IMR-90 (cell line): ENCODE measurements at regions not wholly inside any gene's neighbourhood (a gene's known extent, or its start where the extent isn't known, plus 50 kb on each side); places are given as distances from the start of the nearest gene placed in this dataset.

Experiments used
- ATAC-seq: fragments of 200-7000 bp; cut with Tn5 transposase; 2 replicates; pipeline ENCODE4 v1.9.1; 2020; ENCODE audit warnings: low read depth, mild to moderate bottlenecking, moderate library complexity
- BruUV-seq: library from RNA; stranded (reverse); fragments of 400-500 nt; replicated peaks from 2 replicates; lab custom pipeline; 2021; lab: Mats Ljungman, UMichigan
- CTCF ChIA-PET: fragments of 300-600 bp; formaldehyde crosslinking; extraction: SDS; loops from one replicate; lab custom pipeline; 2021; ENCODE audit warnings: antibody characterized with exemption; lab: Yijun Ruan, JAX
- POLR2A ChIA-PET: fragments of 300-600 bp; sonication (Branson Sonifier 250); formaldehyde crosslinking; loops from one replicate; lab custom pipeline; 2022; ENCODE audit warnings: antibody characterized with exemption; ENCODE audit not compliant: unreplicated experiment; lab: Charles Lee
- DNase-seq: peaks from one replicate; pipeline ENCODE4 v3.0.0; 2013
- H2AFZ ChIP-seq: replicated peaks from 2 replicates; pipeline ENCODE3; 2013; ENCODE audit warnings: low read length, mild to moderate bottlenecking; ENCODE audit not compliant: poor library complexity
- H2AK5ac ChIP-seq: 2 replicates; pipeline ENCODE4 v1.6.1; 2013; ENCODE audit warnings: low read depth, low read length, inconsistent platforms
- H2AK9ac ChIP-seq: replicated peaks from 2 replicates; pipeline ENCODE3; 2013; ENCODE audit warnings: mild to moderate bottlenecking, low read depth, low read length, moderate library complexity; ENCODE audit not compliant: poor library complexity
- H2BK120ac ChIP-seq: 2 replicates; pipeline ENCODE4 v1.6.1; 2013; ENCODE audit warnings: low read depth, low read length, inconsistent platforms
- H2BK15ac ChIP-seq: 3 replicates; pipeline ENCODE4 v1.6.1; 2013; ENCODE audit warnings: low read depth, low read length, inconsistent platforms
- H2BK20ac ChIP-seq: 2 replicates; pipeline ENCODE4 v1.6.1; 2013; ENCODE audit warnings: low read depth, mild to moderate bottlenecking, inconsistent platforms, low read length, moderate library complexity
- H2BK5ac ChIP-seq: 2 replicates; pipeline ENCODE4 v1.6.1; 2013; ENCODE audit warnings: mild to moderate bottlenecking, low read depth, low read length, inconsistent platforms; ENCODE audit not compliant: poor library complexity, severe bottlenecking
- H3K14ac ChIP-seq: replicated peaks from 2 replicates; pipeline ENCODE4 v1.6.1; 2013; ENCODE audit warnings: low read depth, low read length, inconsistent platforms
- H3K18ac ChIP-seq: 2 replicates; pipeline ENCODE4 v1.6.1; 2013; ENCODE audit warnings: low read depth, low read length, control low read depth
- H3K23ac ChIP-seq: 2 replicates; pipeline ENCODE4 v1.6.1; 2013; ENCODE audit warnings: low read depth, low read length, inconsistent platforms
- H3K27ac ChIP-seq: 2 replicates; pipeline ENCODE4 v1.5.1; 2013; ENCODE audit warnings: mild to moderate bottlenecking, control low read depth, low read length; ENCODE audit not compliant: insufficient read depth
- H3K27me3 ChIP-seq: 2 replicates; pipeline ENCODE4 v1.6.1; 2013; ENCODE audit warnings: low read length; ENCODE audit not compliant: control insufficient read depth, insufficient read depth
- H3K36me3 ChIP-seq: 2 replicates; pipeline ENCODE4 v1.6.1; 2013; ENCODE audit warnings: low read length, mixed read lengths; ENCODE audit not compliant: control insufficient read depth, insufficient read depth
- H3K4ac ChIP-seq: 2 replicates; pipeline ENCODE4 v1.6.1; 2013; ENCODE audit warnings: low read depth, low read length, inconsistent platforms
- H3K4me1 ChIP-seq: 2 replicates; pipeline ENCODE4 v1.6.1; 2013; ENCODE audit warnings: low read length, mixed read lengths; ENCODE audit not compliant: control insufficient read depth, insufficient read depth
- H3K4me2 ChIP-seq: 2 replicates; pipeline ENCODE4 v1.6.1; 2013; ENCODE audit warnings: low read depth, mild to moderate bottlenecking, control low read depth, low read length, moderate library complexity
- H3K4me3 ChIP-seq: 2 replicates; pipeline ENCODE4 v1.5.1; 2013; ENCODE audit warnings: low read depth, mild to moderate bottlenecking, control low read depth, low read length, moderate library complexity; ENCODE audit not compliant: insufficient read depth
- H3K56ac ChIP-seq: 2 replicates; pipeline ENCODE4 v1.6.1; 2013; ENCODE audit warnings: low read length, inconsistent platforms; ENCODE audit not compliant: insufficient read depth; ENCODE audit errors: extremely low read depth
- H3K79me1 ChIP-seq, 2 experiments: 2 replicates each; pipeline ENCODE4 v1.6.1; 2013; ENCODE audit warnings: low read length in 2 of 2, inconsistent platforms in 1 of 2, low read depth in 1 of 2
- H3K9ac ChIP-seq: 2 replicates; pipeline ENCODE4 v1.6.1; 2013; ENCODE audit warnings: low read depth, low read length, control low read depth
- H3K9me1 ChIP-seq: 2 replicates; pipeline ENCODE4 v1.6.1; 2013; ENCODE audit warnings: low read length, inconsistent platforms; ENCODE audit not compliant: insufficient read depth
- H3K9me3 ChIP-seq: 2 replicates; pipeline ENCODE4 v1.6.1; 2013; ENCODE audit warnings: low read length; ENCODE audit not compliant: control insufficient read depth, insufficient read depth
- H4K20me1 ChIP-seq: 2 replicates; pipeline ENCODE4 v1.6.1; 2013; ENCODE audit warnings: low read length, inconsistent platforms; ENCODE audit not compliant: insufficient read depth
- H4K5ac ChIP-seq: 2 replicates; pipeline ENCODE4 v1.6.1; 2013; ENCODE audit warnings: mild to moderate bottlenecking, low read depth, low read length, control low read depth
- H4K8ac ChIP-seq, 2 experiments: 2 replicates each; pipeline ENCODE4 v1.6.1; 2013; ENCODE audit warnings: low read depth in 2 of 2, low read length in 2 of 2, control low read depth in 1 of 2, inconsistent platforms in 1 of 2
- H4K91ac ChIP-seq: 2 replicates; pipeline ENCODE4 v1.6.1; 2013; ENCODE audit warnings: low read depth, low read length, inconsistent platforms; ENCODE audit not compliant: insufficient read depth
- BHLHE40 ChIP-seq: fragments of 150-350 bp; IDR thresholded peaks from 2 replicates; pipeline ENCODE4 v1.6.1; 2016; ENCODE audit warnings: mild to moderate bottlenecking, low read depth, low read length
- CEBPB ChIP-seq: IDR thresholded peaks from 2 replicates; pipeline ENCODE4 v1.6.1; 2012; ENCODE audit warnings: low read depth, low read length, improper control_type of control experiment
- CHD1 ChIP-seq: IDR thresholded peaks from 2 replicates; pipeline ENCODE4 v1.6.1; 2012; ENCODE audit warnings: low read depth, low read length, improper control_type of control experiment
- FOS ChIP-seq: fragments of 150-350 bp; IDR thresholded peaks from 2 replicates; pipeline ENCODE4 v1.6.1; 2016; ENCODE audit warnings: low read depth, low read length
- MXI1 ChIP-seq: IDR thresholded peaks from 2 replicates; pipeline ENCODE4 v1.6.1; 2012; ENCODE audit warnings: low read depth, mild to moderate bottlenecking, low read length, moderate library complexity, borderline replicate concordance
- NFE2L2 ChIP-seq: fragments of 150-350 bp; IDR thresholded peaks from 2 replicates; pipeline ENCODE4 v1.6.1; 2016; ENCODE audit warnings: low read depth, mild to moderate bottlenecking, low read length
- POLR2A ChIP-seq: IDR thresholded peaks from 2 replicates; pipeline ENCODE4 v1.6.1; 2012; ENCODE audit warnings: mild to moderate bottlenecking, low read depth, low read length
- RAD21 ChIP-seq: IDR thresholded peaks from 2 replicates; pipeline ENCODE4 v1.6.1; 2012; ENCODE audit warnings: low read length, improper control_type of control experiment
- RFX5 ChIP-seq: IDR thresholded peaks from 2 replicates; pipeline ENCODE4 v1.8.0; 2012; ENCODE audit warnings: low read depth, mild to moderate bottlenecking, low read length, moderate library complexity
- SMC3 ChIP-seq: fragments of 150-350 bp; IDR thresholded peaks from 2 replicates; pipeline ENCODE4 v1.6.1; 2016; ENCODE audit warnings: low read depth, mild to moderate bottlenecking, antibody characterized with exemption, low read length, moderate library complexity
- WGBS, 2 experiments: methylation state at CpG; one replicate each; pipeline versions ENCODE4 v1.1.5 to v1.1.7; 2013; ENCODE audit warnings: missing lambda C conversion rate in 2 of 2; ENCODE audit not compliant: insufficient read length in 1 of 2; ENCODE audit errors: extremely low coverage in 2 of 2; 5-methylcytosine and 5-hydroxymethylcytosine counted together
- dilution Hi-C: fragments of 300-500 bp; cut with HindIII; formaldehyde crosslinking; loops from one replicate; pipeline ENCODE4 v1.14.3; 2018; ENCODE audit warnings: low sequenced_read_pairs; ENCODE audit not compliant: unreplicated experiment
- in situ Hi-C: fragments of 300-500 bp; cut with MboI; formaldehyde crosslinking; loops from 3 replicates; pipeline ENCODE4 v1.14.3; 2019; ENCODE audit warnings: low sequenced_read_pairs, inconsistent platforms, mixed read lengths
- intact Hi-C: fragments of 100-400 bp; cut with micrococcal nuclease; formaldehyde crosslinking; loops from 2 replicates; pipeline ENCODE4 v1.10.0; 2022
- TF ChIP-seq, protein P1 (sequence below): fragments of 150-350 bp; IDR thresholded peaks from 2 replicates; pipeline ENCODE4 v1.6.1; 2016; ENCODE audit warnings: low read depth, mild to moderate bottlenecking, low read length, moderate library complexity, borderline replicate concordance
- TF ChIP-seq, protein P2 (sequence below): conservative IDR thresholded peaks from 2 replicates; pipeline ENCODE4 v1.5.1; 2012; ENCODE audit warnings: mild to moderate bottlenecking, low read depth, low read length, improper control_type of control experiment

DNA sequence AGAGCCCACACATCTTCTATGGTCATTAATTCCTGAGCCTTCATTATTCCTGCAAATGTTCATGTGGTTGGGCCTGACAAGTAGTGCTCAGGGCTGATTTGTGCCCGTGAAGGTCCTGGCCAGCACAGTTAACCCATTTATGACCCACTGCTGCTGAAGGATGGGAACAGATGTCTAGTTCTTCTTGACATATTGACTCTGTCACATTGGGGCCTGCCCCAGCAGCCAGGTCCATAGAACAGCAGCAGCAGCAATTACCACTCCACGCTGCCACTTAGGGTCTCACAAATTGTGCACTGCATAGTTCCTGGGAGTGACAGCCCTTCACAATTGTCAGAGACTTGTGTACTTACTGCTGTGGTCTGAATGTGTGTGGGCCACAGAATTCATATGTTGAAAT lies 442.3 kb upstream of the RGPD4 start:
- no peak overlapping the region for H2BK20ac ChIP-seq
- H3K27me3 ChIP-seq = no peaks in the 10 kb centered on the region
- no peaks in the 10 kb centered on the region for H3K9me1 ChIP-seq
- ChIA-PET POLR2A (no interaction called here), CTCF (no interaction called here)
- no peak overlapping the region for H3K56ac ChIP-seq
- no peak overlapping the region for H3K4me2 ChIP-seq
- H2BK15ac ChIP-seq = no peak overlapping the region
- H2BK5ac ChIP-seq = no peak overlapping the region
- H3K14ac ChIP-seq = no peak overlapping the region
- BruUV-seq = no TSS peak
- H3K9me3 ChIP-seq = peaks cover 6% of the 10 kb centered on the region; the same call in 1 of the 2 replicates
- no peak overlapping the region for H3K27ac ChIP-seq
- ATAC-seq (no peak), DNase-seq (no peak)
- H3K23ac ChIP-seq = no peak overlapping the region
- no peak overlapping the region for H3K4ac ChIP-seq
- no peak overlapping the region for H2AFZ ChIP-seq
- in situ Hi-C loops = no loop called here
- H3K18ac ChIP-seq = no peak overlapping the region
- no peak overlapping the region for H4K5ac ChIP-seq
- no peaks in the 10 kb centered on the region for H3K36me3 ChIP-seq
- H2AK5ac ChIP-seq = no peak overlapping the region
- H2AK9ac ChIP-seq = no peak overlapping the region
- H4K20me1 ChIP-seq = no peaks in the 10 kb centered on the region
- dilution Hi-C loops = no loop called here
- H3K4me3 ChIP-seq = no peak overlapping the region
- H3K4me1 ChIP-seq = no peaks in the 10 kb centered on the region
- no CpG with 5 or more reads among the region's 2 CpGs for WGBS, 2 experiments
- no peak overlapping the region for H2BK120ac ChIP-seq
- no peak overlapping the region for H4K91ac ChIP-seq
- TF ChIP-seq, protein P1, sequence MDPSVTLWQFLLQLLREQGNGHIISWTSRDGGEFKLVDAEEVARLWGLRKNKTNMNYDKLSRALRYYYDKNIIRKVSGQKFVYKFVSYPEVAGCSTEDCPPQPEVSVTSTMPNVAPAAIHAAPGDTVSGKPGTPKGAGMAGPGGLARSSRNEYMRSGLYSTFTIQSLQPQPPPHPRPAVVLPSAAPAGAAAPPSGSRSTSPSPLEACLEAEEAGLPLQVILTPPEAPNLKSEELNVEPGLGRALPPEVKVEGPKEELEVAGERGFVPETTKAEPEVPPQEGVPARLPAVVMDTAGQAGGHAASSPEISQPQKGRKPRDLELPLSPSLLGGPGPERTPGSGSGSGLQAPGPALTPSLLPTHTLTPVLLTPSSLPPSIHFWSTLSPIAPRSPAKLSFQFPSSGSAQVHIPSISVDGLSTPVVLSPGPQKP = no peak
- TF ChIP-seq CEBPB (no peak), RAD21 (no peak), NFE2L2 (no peak), RFX5 (no peak), CHD1 (no peak), MXI1 (no peak), BHLHE40 (no peak), FOS (no peak), POLR2A (no peak), SMC3 (no peak)
- TF ChIP-seq, protein P2, sequence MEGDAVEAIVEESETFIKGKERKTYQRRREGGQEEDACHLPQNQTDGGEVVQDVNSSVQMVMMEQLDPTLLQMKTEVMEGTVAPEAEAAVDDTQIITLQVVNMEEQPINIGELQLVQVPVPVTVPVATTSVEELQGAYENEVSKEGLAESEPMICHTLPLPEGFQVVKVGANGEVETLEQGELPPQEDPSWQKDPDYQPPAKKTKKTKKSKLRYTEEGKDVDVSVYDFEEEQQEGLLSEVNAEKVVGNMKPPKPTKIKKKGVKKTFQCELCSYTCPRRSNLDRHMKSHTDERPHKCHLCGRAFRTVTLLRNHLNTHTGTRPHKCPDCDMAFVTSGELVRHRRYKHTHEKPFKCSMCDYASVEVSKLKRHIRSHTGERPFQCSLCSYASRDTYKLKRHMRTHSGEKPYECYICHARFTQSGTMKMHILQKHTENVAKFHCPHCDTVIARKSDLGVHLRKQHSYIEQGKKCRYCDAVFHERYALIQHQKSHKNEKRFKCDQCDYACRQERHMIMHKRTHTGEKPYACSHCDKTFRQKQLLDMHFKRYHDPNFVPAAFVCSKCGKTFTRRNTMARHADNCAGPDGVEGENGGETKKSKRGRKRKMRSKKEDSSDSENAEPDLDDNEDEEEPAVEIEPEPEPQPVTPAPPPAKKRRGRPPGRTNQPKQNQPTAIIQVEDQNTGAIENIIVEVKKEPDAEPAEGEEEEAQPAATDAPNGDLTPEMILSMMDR = no peak
- intact Hi-C loops = no loop called here
- no peak overlapping the region for H4K8ac ChIP-seq
- H3K9ac ChIP-seq = no peak overlapping the region
- no peaks in the 10 kb centered on the region for H3K79me1 ChIP-seq
